ENCODE measurements at regions not wholly inside any gene's neighbourhood (a gene's known extent, or its start where the extent isn't known, plus 50 kb on each side); places are given as distances from the start of the nearest gene placed in this dataset.

DNA sequence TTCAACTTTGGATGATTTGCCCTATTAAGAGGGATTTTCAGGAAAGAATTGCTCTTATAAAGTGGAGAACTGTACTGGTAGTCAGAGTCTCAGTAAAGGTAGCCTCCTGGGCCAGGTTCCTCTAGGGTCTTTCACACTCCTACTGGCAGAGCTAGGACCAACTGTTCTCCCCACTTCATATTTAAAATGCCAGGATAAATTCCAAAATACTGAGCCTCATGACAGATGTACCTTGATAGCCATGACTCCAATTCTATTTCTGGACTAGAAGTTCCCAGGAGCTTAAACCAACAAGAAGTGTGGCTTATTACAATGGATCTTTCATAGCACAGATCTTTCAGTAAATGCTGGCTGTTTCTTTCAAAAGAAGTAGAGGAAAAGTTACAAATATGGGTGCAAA is 126.5 kb downstream of the C12orf75 start:
- Mint-ChIP-seq H3K9me3 (no peaks in the 10 kb centered on the region), H3K27me3 (ENCODE audit: low read depth in 2 of 2) (peaks cover 0 to 6% of the 10 kb centered on the region in 2 donors), H3K4me3 (no peak overlapping the region), H3K27ac (no peak overlapping the region), H3K36me3 (no peaks in the 10 kb centered on the region), H3K4me1 (no peaks in the 10 kb centered on the region)
- H3K27me3 ChIP-seq (ENCODE audit: control insufficient read depth, insufficient read depth, low read length), result no peaks in the 10 kb centered on the region
- TF ChIP-seq, protein P1, sequence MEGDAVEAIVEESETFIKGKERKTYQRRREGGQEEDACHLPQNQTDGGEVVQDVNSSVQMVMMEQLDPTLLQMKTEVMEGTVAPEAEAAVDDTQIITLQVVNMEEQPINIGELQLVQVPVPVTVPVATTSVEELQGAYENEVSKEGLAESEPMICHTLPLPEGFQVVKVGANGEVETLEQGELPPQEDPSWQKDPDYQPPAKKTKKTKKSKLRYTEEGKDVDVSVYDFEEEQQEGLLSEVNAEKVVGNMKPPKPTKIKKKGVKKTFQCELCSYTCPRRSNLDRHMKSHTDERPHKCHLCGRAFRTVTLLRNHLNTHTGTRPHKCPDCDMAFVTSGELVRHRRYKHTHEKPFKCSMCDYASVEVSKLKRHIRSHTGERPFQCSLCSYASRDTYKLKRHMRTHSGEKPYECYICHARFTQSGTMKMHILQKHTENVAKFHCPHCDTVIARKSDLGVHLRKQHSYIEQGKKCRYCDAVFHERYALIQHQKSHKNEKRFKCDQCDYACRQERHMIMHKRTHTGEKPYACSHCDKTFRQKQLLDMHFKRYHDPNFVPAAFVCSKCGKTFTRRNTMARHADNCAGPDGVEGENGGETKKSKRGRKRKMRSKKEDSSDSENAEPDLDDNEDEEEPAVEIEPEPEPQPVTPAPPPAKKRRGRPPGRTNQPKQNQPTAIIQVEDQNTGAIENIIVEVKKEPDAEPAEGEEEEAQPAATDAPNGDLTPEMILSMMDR (IDR thresholded peaks at IDR 0.05), result no peak
- no peaks in the 10 kb centered on the region for H3K36me3 ChIP-seq (ENCODE audit: control insufficient read depth, insufficient read depth, low read length)
- H3K4me1 ChIP-seq (ENCODE audit: control insufficient read depth, insufficient read depth, low read length), result no peaks in the 10 kb centered on the region
- H3K9me3 ChIP-seq (ENCODE audit: control insufficient read depth, insufficient read depth, low read length), result no peaks in the 10 kb centered on the region
- no peak for ATAC-seq
- DNase-seq, result no peak
- no peak overlapping the region for H3K27ac ChIP-seq (ENCODE audit: low read length)
- intact Hi-C loops (cut with micrococcal nuclease), result no loop called here
- no peak overlapping the region for H3K4me3 ChIP-seq (ENCODE audit: low read length)

DNA sequence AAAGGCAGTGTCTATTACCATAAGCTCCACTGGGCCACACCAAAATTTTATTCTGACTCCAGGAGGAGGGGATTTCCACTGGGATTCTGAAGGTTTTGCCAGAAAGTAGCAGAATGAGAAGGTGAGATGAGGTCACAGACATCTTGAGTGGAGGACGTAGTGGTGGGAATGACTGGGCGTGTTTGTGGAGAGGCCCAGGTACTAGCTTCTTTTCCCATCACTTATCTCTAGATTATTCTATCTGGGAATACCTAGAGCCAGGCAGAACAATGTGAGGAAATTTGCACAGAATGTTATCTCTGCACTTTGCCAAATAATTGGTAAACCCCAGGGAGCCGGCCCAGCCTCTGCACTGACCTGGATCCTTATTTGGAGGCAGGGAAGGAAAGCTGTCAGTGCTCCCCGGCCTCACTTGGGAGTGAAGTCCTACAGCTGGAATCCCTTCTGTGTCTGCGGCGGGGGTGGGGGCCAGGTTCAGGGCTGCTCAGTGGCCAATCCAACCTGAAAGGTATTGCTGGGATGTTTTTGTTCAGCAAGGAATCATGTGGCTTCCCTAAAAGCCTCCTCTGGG is 129.4 kb downstream of the C12orf75 start:
- H3K27ac ChIP-seq (ENCODE audit: low read length), result no peak overlapping the region
- no peaks in the 10 kb centered on the region for H3K4me1 ChIP-seq (ENCODE audit: control insufficient read depth, insufficient read depth, low read length)
- no peak overlapping the region for H3K4me3 ChIP-seq (ENCODE audit: low read length)
- WGBS (ENCODE audit: insufficient coverage), result 91% methylated on average over 4 of the region's 6 CpGs
- ATAC-seq (no peak), DNase-seq (no peak)
- H3K9me3 ChIP-seq (ENCODE audit: control insufficient read depth, insufficient read depth, low read length), result no peaks in the 10 kb centered on the region
- TF ChIP-seq, protein P1 (IDR thresholded peaks at IDR 0.05), result no peak
- Mint-ChIP-seq H3K27me3 (ENCODE audit: low read depth in 2 of 2) (peaks cover 6% of the 10 kb centered on the region in 2 donors), H3K27ac (no peak overlapping the region), H3K9me3 (no peaks in the 10 kb centered on the region), H3K4me1 (no peaks in the 10 kb centered on the region), H3K36me3 (no peaks in the 10 kb centered on the region), H3K4me3 (no peak overlapping the region)
- no peaks in the 10 kb centered on the region for H3K27me3 ChIP-seq (ENCODE audit: control insufficient read depth, insufficient read depth, low read length)
- intact Hi-C loops (cut with micrococcal nuclease), result no loop called here
- no peaks in the 10 kb centered on the region for H3K36me3 ChIP-seq (ENCODE audit: control insufficient read depth, insufficient read depth, low read length)

DNA sequence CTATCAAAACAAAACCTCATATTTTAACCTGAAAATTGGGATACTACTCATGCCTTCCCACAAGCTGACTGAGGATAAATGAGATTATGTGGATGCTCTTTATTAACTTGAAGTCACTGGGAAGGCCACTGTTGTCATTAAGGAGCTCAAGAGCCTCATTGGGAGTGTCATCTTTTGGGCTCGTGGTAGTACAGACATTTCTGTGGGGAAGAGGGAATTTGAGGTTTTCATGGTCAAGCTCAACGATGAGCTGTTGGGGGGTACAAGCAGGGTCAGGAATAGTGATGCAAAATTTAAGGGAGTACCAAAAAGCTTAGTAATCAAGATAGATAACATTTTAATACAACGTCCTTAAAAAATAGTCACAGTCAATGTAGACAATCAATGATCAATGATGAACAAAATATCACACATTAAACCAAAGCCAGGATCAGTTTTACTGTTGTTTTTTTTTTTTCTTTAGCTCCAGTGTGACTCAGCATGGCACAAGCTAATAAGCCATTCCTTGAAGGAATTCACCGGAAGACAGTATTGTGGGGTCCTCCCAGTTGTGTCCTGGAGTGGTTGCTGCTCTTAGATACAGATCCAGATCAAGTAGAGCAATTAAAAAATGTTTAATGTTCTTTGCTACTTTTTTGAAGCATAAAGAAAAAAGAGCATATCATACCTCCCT is 130.9 kb downstream of the C12orf75 start:
- intact Hi-C loops (cut with micrococcal nuclease), result no loop called here
- Mint-ChIP-seq H3K27ac (no peak overlapping the region), H3K36me3 (no peaks in the 10 kb centered on the region), H3K27me3 (ENCODE audit: low read depth in 2 of 2) (peaks cover 6 to 7% of the 10 kb centered on the region in 2 donors), H3K9me3 (no peaks in the 10 kb centered on the region), H3K4me3 (no peak overlapping the region), H3K4me1 (no peaks in the 10 kb centered on the region)
- ATAC-seq (no peak), DNase-seq (no peak)
- no peaks in the 10 kb centered on the region for H3K36me3 ChIP-seq (ENCODE audit: control insufficient read depth, insufficient read depth, low read length)
- TF ChIP-seq, protein P1 (IDR thresholded peaks at IDR 0.05), result no peak
- no peaks in the 10 kb centered on the region for H3K27me3 ChIP-seq (ENCODE audit: control insufficient read depth, insufficient read depth, low read length)
- H3K27ac ChIP-seq (ENCODE audit: low read length), result no peak overlapping the region
- H3K4me3 ChIP-seq (ENCODE audit: low read length), result no peak overlapping the region
- WGBS (ENCODE audit: insufficient coverage), result 91% methylated on average over 4 of the region's 4 CpGs
- H3K9me3 ChIP-seq (ENCODE audit: control insufficient read depth, insufficient read depth, low read length), result no peaks in the 10 kb centered on the region
- no peaks in the 10 kb centered on the region for H3K4me1 ChIP-seq (ENCODE audit: control insufficient read depth, insufficient read depth, low read length)

Measured in natural killer cell (primary cell).